WTC11 (cell line): ENCODE measurements at regions not wholly inside any gene's neighbourhood (a gene's known extent, or its start where the extent isn't known, plus 50 kb on each side); places are given as distances from the start of the nearest gene placed in this dataset.

ENCODE experiments used
- ZNF396 ChIP-seq: fragments of 250-450 bp; sonication (Bioruptor Pico); IDR thresholded peaks from 2 replicates; pipeline ENCODE4 v1.8.0; 2021; ENCODE audit warnings: mild to moderate bottlenecking, moderate library complexity, borderline replicate concordance
- TF ChIP-seq, protein P1 (sequence below): sonication (generic); formaldehyde crosslinking; IDR thresholded peaks from 2 replicates; pipeline ENCODE4 v1.8.1; 2022; ENCODE audit warnings: low read depth, mild to moderate bottlenecking, moderate library complexity, missing genetic modification reagents, borderline replicate concordance
- TF ChIP-seq, protein P2 (sequence below): sonication (generic); formaldehyde crosslinking; IDR thresholded peaks from 2 replicates; pipeline ENCODE4 v1.8.1; 2023; ENCODE audit warnings: mild to moderate bottlenecking, moderate library complexity, missing genetic modification reagents
- TF ChIP-seq, protein P3 (sequence below): sonication (generic); formaldehyde crosslinking; IDR thresholded peaks from 2 replicates; pipeline ENCODE4 v1.8.1; 2023; ENCODE audit warnings: mild to moderate bottlenecking, missing genetic modification reagents, moderate library complexity

DNA sequence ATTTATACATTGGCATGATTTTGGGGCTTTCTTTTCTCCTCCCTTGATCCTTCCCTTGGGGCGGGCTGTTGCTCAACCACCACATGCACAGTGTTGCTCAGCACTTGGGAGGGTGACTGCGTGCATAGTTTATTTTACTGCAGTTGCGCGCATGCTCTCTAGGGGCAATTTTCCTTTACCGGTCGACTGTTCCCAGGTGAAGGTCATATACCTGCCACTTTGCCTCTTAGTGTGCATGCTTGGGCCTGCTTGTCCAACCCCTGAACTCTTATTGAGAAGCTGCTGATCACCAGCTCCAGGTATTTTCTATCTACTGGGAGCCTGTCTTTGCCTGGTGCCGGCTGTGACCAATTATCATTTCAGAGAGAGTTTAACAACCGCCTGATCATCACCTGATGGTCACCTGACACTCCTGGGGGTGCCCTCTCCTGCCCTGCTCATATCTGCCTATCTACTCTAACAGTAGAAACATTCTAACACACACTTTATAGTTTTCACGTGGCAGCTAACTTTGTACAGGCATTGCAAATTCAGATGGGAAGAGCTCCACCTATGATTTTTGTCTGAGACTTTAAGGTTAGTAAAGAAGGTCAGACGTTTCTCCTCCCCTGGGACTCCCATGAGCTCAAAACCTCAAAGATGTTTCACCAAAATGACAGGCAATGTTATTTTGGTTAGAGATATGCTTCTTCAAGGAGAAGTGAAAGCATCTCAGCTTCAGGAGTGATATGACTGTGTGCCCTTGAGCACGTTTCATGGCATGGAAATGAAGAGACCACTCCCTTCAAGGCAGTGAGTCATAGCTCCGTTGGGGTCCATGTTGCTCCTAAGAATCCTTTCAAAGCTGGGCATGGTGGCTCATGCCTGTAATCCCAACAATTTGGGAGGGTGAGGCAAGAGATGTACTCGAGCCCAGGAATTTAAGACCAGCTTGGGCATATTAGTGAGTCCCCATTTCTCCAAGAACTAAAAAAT lies 227.5 kb upstream of the MYLIP start:
- TF ChIP-seq, protein P1, sequence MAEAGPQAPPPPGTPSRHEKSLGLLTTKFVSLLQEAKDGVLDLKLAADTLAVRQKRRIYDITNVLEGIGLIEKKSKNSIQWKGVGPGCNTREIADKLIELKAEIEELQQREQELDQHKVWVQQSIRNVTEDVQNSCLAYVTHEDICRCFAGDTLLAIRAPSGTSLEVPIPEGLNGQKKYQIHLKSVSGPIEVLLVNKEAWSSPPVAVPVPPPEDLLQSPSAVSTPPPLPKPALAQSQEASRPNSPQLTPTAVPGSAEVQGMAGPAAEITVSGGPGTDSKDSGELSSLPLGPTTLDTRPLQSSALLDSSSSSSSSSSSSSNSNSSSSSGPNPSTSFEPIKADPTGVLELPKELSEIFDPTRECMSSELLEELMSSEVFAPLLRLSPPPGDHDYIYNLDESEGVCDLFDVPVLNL (CRISPR knock-in tag), result no peak
- TF ChIP-seq, protein P2, sequence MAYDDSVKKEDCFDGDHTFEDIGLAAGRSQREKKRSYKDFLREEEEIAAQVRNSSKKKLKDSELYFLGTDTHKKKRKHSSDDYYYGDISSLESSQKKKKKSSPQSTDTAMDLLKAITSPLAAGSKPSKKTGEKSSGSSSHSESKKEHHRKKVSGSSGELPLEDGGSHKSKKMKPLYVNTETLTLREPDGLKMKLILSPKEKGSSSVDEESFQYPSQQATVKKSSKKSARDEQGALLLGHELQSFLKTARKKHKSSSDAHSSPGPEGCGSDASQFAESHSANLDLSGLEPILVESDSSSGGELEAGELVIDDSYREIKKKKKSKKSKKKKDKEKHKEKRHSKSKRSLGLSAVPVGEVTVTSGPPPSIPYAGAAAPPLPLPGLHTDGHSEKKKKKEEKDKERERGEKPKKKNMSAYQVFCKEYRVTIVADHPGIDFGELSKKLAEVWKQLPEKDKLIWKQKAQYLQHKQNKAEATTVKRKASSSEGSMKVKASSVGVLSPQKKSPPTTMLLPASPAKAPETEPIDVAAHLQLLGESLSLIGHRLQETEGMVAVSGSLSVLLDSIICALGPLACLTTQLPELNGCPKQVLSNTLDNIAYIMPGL (CRISPR knock-in tag), result no peak
- TF ChIP-seq, protein P3, sequence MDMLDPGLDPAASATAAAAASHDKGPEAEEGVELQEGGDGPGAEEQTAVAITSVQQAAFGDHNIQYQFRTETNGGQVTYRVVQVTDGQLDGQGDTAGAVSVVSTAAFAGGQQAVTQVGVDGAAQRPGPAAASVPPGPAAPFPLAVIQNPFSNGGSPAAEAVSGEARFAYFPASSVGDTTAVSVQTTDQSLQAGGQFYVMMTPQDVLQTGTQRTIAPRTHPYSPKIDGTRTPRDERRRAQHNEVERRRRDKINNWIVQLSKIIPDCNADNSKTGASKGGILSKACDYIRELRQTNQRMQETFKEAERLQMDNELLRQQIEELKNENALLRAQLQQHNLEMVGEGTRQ, result no peak; the same call in 1 of the 2 replicates
- TF ChIP-seq ZNF396 (CRISPR knock-in tag), result no peak
